GM19452 (cell line): ENCODE measurements at regions not wholly inside any gene's neighbourhood (a gene's known extent, or its start where the extent isn't known, plus 50 kb on each side); places are given as distances from the start of the nearest gene placed in this dataset.

Source experiments
- ATAC-seq: cut with Tn5 transposase; IDR thresholded peaks from one replicate; pipeline ENCODE4 v1.9.1; 2021; ENCODE audit not compliant: unreplicated experiment

GRCh38 chr12:24482882-24483604, 465.9 kb downstream of the BCAT1 start:
- ATAC-seq, result no peak

- ATAC-seq, result no peak
Observed at GRCh38 chr12:24482044-24482443, 466.9 kb downstream of the BCAT1 start.

- no peak for ATAC-seq
Observed at GRCh38 chr12:24480766-24481449, 468.0 kb downstream of the BCAT1 start.

- no peak for ATAC-seq
Observed at GRCh38 chr12:24479131-24479530, 469.8 kb downstream of the BCAT1 start.

- ATAC-seq, result no peak
Observed at GRCh38 chr12:24478254-24478653, 470.6 kb downstream of the BCAT1 start.

GRCh38 chr12:24476310-24476709, 472.6 kb downstream of the BCAT1 start:
- ATAC-seq, result no peak

GRCh38 chr12:24475337-24475736, 473.6 kb downstream of the BCAT1 start:
- ATAC-seq, result no peak

- no peak for ATAC-seq
Observed at GRCh38 chr12:24473097-24473496, 475.8 kb downstream of the BCAT1 start.

- no peak for ATAC-seq
Observed at GRCh38 chr12:24470050-24470449, 478.9 kb downstream of the BCAT1 start.

- no peak for ATAC-seq
Observed at GRCh38 chr12:24469089-24469488, 479.8 kb downstream of the BCAT1 start.

GRCh38 chr12:24467226-24467625, 481.7 kb downstream of the BCAT1 start:
- ATAC-seq, result no peak

- ATAC-seq, result no peak
Observed at GRCh38 chr12:24463375-24463774, 485.5 kb downstream of the BCAT1 start.

GRCh38 chr12:24462946-24463345, 486.0 kb downstream of the BCAT1 start:
- ATAC-seq, result no peak

GRCh38 chr12:24460506-24460905, 488.4 kb downstream of the BCAT1 start:
- ATAC-seq, result no peak

- ATAC-seq, result no peak
Observed at GRCh38 chr12:24460099-24460498, 488.8 kb downstream of the BCAT1 start.

- no peak for ATAC-seq
Observed at GRCh38 chr12:24455811-24456210, 493.1 kb downstream of the BCAT1 start.

GRCh38 chr12:24447678-24448077, 498.2 kb upstream of the SOX5 start:
- no peak for ATAC-seq

GRCh38 chr12:24446287-24446686, 496.8 kb upstream of the SOX5 start:
- ATAC-seq, result no peak

- no peak for ATAC-seq
Observed at GRCh38 chr12:24444634-24445033, 495.2 kb upstream of the SOX5 start.

- ATAC-seq, result no peak
Observed at GRCh38 chr12:24441458-24441857, 492.0 kb upstream of the SOX5 start.

- ATAC-seq, result no peak
Observed at GRCh38 chr12:24436667-24437066, 487.2 kb upstream of the SOX5 start.

- no peak for ATAC-seq
Observed at GRCh38 chr12:24431872-24432271, 482.4 kb upstream of the SOX5 start.

- ATAC-seq, result no peak
Observed at GRCh38 chr12:24427776-24428175, 478.3 kb upstream of the SOX5 start.
